ENCODE measurements at regions not wholly inside any gene's neighbourhood (a gene's known extent, or its start where the extent isn't known, plus 50 kb on each side); places are given as distances from the start of the nearest gene placed in this dataset.

DNA sequence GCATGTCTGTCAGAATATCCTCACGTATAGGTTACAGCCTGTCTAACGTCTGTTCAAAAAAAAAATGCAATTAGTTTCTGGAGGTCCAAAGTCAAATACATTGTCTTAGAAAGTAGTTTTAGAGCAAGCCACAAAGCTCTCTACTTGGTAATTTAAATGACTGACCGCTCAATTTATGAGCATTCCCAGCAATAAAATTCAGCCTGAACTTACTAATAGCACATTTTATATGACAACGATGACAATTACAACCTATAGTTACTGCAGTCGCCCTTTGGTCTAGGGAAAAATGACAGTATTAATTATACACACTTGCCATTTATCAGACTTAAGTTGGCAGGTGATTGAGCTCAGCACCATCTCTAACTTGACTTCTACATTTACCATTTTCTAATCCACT is 425.8 kb upstream of the STEAP1 start:
- DNase-seq (ENCODE audit: low spot score in 2 of 2): no peak
- no peak for ATAC-seq (replicated peaks; ENCODE audit: extremely low read depth, poor library complexity, severe bottlenecking)
- no peak overlapping the region for H3K4me3 Mint-ChIP-seq
- H3K27ac Mint-ChIP-seq (ENCODE audit: low read depth): no peak overlapping the region
- H3K36me3 Mint-ChIP-seq (ENCODE audit: insufficient read depth): no peaks in the 10 kb centered on the region
- H3K27me3 Mint-ChIP-seq: no peaks in the 10 kb centered on the region
- peaks cover 3% of the 10 kb centered on the region for H3K9me3 Mint-ChIP-seq
- H3K4me1 Mint-ChIP-seq: no peaks in the 10 kb centered on the region

DNA sequence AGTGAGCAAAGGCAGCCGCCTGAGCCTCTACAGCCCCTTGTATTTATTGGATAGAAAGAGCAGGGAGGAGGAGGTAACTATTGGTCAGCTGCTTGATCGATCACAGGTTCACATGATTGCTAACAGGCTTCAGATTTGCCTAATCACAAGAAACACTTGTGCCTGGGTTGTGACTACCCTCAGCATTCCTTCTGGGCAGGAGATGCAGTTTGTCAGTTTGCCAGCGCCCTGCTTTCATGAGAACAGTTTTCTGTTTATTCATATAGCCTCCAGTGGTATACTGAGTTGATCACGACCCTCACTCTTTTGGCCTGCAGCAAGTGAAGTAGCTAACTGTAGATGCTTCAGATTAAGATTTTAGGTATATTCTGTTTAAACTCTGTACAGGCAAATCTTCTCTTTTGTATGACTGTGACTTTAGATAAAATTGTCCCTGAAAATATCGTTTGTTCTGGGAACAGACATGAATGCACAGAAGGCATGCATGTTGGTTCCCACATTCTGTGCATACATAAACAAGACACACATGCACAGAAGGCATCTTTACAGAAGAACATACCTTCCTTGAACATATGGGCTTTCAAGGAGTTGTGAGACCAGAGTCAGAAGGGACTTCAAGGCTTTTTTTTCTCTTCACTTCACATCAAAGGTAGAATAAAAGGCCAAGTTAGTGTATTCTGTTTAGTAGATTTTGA is 422.4 kb upstream of the STEAP1 start:
- Mint-ChIP-seq H3K4me3 (no peak overlapping the region), H3K27me3 (no peaks in the 10 kb centered on the region), H3K4me1 (no peaks in the 10 kb centered on the region), H3K36me3 (ENCODE audit: insufficient read depth) (no peaks in the 10 kb centered on the region), H3K9me3 (peaks cover 6% of the 10 kb centered on the region), H3K27ac (ENCODE audit: low read depth) (no peak overlapping the region)
- no peak for ATAC-seq (replicated peaks; ENCODE audit: extremely low read depth, poor library complexity, severe bottlenecking)
- DNase-seq (ENCODE audit: low spot score in 2 of 2): no peak

DNA sequence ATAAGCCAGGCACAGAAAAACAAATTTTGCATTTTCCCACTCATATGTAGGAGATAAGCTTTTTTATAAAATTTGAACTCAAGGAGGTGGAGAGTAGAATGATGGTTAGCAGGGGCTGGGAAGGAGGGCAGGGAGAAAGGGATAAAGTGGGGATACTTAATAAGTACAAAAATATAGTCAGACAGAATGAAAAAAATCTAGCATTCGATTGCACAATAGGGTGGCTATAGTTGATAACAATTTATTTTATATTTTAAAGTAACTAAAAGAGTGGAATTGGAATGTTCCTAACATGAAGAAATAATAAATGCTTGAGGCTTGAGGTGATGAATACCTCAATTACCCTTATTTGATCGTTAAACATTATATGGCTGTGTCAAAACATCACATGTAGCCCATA is 415.7 kb upstream of the STEAP1 start:
- no peak overlapping the region for H3K27ac Mint-ChIP-seq (ENCODE audit: low read depth)
- no peak for DNase-seq (ENCODE audit: low spot score in 2 of 2)
- no peak overlapping the region for H3K4me3 Mint-ChIP-seq
- H3K27me3 Mint-ChIP-seq: no peaks in the 10 kb centered on the region
- no peak for ATAC-seq (replicated peaks; ENCODE audit: extremely low read depth, poor library complexity, severe bottlenecking)
- H3K9me3 Mint-ChIP-seq: peaks cover 1% of the 10 kb centered on the region
- H3K4me1 Mint-ChIP-seq: no peaks in the 10 kb centered on the region
- H3K36me3 Mint-ChIP-seq (ENCODE audit: insufficient read depth): no peaks in the 10 kb centered on the region

DNA sequence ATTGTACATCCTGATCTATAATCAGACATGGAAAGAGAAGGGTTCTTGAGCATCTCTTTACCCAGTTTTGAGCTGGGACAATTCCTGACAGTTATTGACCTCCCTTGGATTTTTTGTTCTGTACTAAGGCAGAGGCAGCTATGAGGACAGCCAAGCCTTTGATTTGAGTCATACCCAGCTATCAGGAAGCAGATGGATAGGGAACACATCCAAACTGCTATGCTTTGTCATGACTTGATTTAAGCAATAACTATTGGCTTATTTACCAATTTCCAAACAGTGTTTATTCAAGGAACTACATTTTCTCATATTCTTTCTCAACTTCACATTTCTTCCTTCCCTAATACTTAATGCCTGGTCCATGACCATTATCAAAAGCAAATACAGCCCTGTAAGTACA is 396.4 kb upstream of the STEAP1 start:
- Mint-ChIP-seq H3K9me3 (peaks cover 13% of the 10 kb centered on the region), H3K27me3 (no peaks in the 10 kb centered on the region), H3K36me3 (ENCODE audit: insufficient read depth) (no peaks in the 10 kb centered on the region), H3K4me3 (no peak overlapping the region), H3K4me1 (no peaks in the 10 kb centered on the region), H3K27ac (ENCODE audit: low read depth) (no peak overlapping the region)
- no peak for DNase-seq (ENCODE audit: low spot score in 2 of 2)
- no peak for ATAC-seq (replicated peaks; ENCODE audit: extremely low read depth, poor library complexity, severe bottlenecking)

DNA sequence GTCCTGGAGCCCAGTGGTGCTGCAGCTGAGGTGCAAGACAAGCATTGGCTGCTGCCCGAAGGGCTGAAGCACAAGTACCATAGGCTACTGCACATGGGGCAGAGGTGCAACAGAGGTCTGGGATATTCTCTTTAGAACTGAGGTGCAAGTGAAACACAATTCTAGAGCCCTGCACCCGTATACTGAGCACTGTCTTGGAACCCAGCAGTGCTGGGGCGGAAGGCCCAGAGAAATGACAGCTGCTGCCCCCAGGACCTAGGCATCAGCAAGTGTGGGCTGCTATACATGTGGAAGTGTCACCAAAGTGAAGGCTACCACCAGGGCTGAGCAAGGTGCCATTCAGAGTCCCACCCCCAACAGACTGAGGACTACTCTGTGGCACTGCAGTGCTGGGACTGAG is 393.6 kb upstream of the STEAP1 start:
- Mint-ChIP-seq H3K36me3 (ENCODE audit: insufficient read depth) (no peaks in the 10 kb centered on the region), H3K9me3 (peaks cover 13% of the 10 kb centered on the region), H3K27me3 (no peaks in the 10 kb centered on the region), H3K4me3 (no peak overlapping the region), H3K4me1 (no peaks in the 10 kb centered on the region), H3K27ac (ENCODE audit: low read depth) (no peak overlapping the region)
- DNase-seq (ENCODE audit: low spot score in 2 of 2): no peak
- no peak for ATAC-seq (replicated peaks; ENCODE audit: extremely low read depth, poor library complexity, severe bottlenecking)

DNA sequence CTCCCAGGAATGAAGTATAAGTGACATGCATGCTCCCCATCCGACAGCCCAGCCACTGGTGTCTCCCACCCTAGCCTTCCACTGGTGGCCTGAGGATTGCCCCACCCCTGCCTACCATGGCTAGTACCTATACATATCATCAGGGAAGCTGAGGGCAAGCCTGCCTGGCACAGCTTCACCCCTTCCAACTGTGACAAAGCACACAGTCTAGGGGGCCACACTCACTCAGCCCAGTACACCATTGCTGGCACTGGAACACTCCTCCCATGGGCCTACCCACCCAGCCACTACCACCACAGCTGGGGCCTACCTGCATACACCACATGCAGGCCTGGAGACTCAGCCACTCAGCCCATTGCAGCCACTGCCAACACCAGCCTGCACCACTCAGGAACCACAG is 393.1 kb upstream of the STEAP1 start:
- H3K4me1 Mint-ChIP-seq: no peaks in the 10 kb centered on the region
- H3K9me3 Mint-ChIP-seq: peaks cover 13% of the 10 kb centered on the region
- H3K27me3 Mint-ChIP-seq: no peaks in the 10 kb centered on the region
- H3K27ac Mint-ChIP-seq (ENCODE audit: low read depth): no peak overlapping the region
- DNase-seq (ENCODE audit: low spot score in 2 of 2): no peak
- H3K36me3 Mint-ChIP-seq (ENCODE audit: insufficient read depth): no peaks in the 10 kb centered on the region
- peak; percentile 14 for ATAC-seq (replicated peaks; ENCODE audit: extremely low read depth, poor library complexity, severe bottlenecking)
- no peak overlapping the region for H3K4me3 Mint-ChIP-seq

DNA sequence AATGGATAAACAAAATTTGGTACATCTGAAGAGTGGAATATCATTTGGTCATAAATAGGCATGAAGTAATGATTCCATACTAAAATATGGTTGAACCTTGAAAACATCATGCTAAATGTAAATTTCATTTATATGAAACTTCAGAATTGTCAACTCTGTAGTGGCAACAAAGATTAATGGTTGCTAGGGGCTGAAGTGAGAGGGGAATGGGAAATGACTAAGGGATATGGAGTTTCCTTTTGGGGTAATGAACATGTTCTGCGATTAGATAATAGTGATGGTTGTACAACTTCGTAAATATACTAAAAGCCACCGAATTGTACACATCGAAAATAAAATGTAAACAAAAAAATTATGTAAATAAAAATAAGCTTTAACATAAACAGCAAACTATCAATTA is 384.1 kb upstream of the STEAP1 start:
- H3K4me1 Mint-ChIP-seq: no peaks in the 10 kb centered on the region
- DNase-seq (ENCODE audit: low spot score in 2 of 2): no peak
- no peaks in the 10 kb centered on the region for H3K27me3 Mint-ChIP-seq
- no peak overlapping the region for H3K27ac Mint-ChIP-seq (ENCODE audit: low read depth)
- H3K9me3 Mint-ChIP-seq: peaks cover 5% of the 10 kb centered on the region
- no peak for ATAC-seq (replicated peaks; ENCODE audit: extremely low read depth, poor library complexity, severe bottlenecking)
- H3K4me3 Mint-ChIP-seq: no peak overlapping the region
- H3K36me3 Mint-ChIP-seq (ENCODE audit: insufficient read depth): no peaks in the 10 kb centered on the region

DNA sequence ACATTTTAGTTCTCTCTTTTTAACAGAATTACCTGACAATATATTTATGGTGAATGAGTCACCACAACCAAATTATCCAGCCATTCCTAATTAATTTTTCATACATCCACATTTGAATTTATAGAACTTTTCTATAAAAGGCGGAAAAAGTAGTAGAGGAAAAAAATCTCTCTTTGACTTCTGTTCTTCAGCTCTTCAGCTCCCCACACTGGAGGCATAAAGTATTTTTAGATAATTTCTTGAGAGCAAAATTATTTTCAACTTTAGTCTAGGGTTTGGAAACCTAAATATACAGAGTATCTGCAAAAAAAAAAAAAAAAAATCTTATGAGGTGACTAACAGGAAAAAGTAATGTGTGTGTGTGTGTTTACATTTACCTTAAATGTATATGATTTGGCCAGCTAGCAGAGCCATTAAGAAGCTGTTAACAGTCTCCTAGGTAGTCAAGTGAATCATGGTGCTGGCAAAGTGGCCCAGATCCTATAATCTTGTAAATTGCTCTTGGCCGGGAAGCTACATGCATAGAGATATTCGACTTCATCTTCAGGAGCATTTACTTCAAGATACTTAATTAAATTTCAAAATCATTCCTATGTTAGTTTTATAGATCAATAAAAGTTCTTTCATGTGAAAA is 383.1 kb upstream of the STEAP1 start:
- H3K27ac Mint-ChIP-seq (ENCODE audit: low read depth): no peak overlapping the region
- ATAC-seq (replicated peaks; ENCODE audit: extremely low read depth, poor library complexity, severe bottlenecking): no peak

DNA sequence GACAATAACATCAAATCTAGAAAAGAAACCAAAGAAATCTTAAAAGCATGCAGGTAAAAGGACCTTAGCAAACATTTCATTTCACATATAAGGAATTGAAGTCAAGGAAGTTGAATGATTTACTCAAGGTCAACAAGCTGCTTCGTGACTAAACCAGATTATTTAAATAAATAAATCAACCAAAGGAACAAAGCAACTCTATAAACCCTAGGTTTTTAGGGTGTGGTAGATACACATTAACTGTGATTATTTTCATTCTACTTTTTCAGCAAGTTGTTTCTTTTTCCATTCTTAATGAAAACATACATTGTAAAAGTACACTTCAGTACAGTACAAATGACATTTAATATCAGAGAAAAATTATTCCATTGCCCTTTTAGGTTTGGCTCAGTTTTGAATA is 382.0 kb upstream of the STEAP1 start:
- no peaks in the 10 kb centered on the region for H3K4me1 Mint-ChIP-seq

More for the DNA sequence above, 383.1 kb upstream of the STEAP1 start:
- no peaks in the 10 kb centered on the region for H3K36me3 Mint-ChIP-seq (ENCODE audit: insufficient read depth)
- H3K4me1 Mint-ChIP-seq: no peaks in the 10 kb centered on the region
- H3K27me3 Mint-ChIP-seq: no peaks in the 10 kb centered on the region
- DNase-seq (ENCODE audit: low spot score in 2 of 2): no peak
- no peak overlapping the region for H3K4me3 Mint-ChIP-seq
- peaks cover 5% of the 10 kb centered on the region for H3K9me3 Mint-ChIP-seq

DNA sequence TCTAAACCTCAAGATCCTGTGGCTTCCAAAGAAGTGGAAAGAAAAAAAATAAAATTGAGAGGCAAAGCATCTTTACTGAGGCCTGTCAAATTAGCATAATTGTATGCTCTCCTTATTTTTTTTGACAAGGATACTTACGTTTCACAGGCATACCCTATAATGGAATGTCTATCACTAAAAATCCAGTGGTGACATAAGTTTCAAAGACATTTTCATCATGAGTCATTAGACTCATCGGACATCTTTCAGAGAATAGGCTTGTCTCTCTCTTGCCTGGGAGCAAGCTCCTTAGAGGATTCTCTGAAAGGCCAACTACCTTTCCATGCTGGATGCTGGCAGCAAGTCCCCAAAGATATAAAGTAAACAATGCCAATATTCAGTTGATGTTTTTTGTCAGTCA is 380.7 kb upstream of the STEAP1 start:
- no peak for DNase-seq (ENCODE audit: low spot score in 2 of 2)

More for the DNA sequence above, 382.0 kb upstream of the STEAP1 start:
- H3K36me3 Mint-ChIP-seq (ENCODE audit: insufficient read depth): no peaks in the 10 kb centered on the region
- peaks cover 11% of the 10 kb centered on the region for H3K9me3 Mint-ChIP-seq
- ATAC-seq (replicated peaks; ENCODE audit: extremely low read depth, poor library complexity, severe bottlenecking): no peak
- DNase-seq (ENCODE audit: low spot score in 2 of 2): no peak
- H3K4me3 Mint-ChIP-seq: no peak overlapping the region
- H3K27me3 Mint-ChIP-seq: no peaks in the 10 kb centered on the region
- H3K27ac Mint-ChIP-seq (ENCODE audit: low read depth): no peak overlapping the region

DNA sequence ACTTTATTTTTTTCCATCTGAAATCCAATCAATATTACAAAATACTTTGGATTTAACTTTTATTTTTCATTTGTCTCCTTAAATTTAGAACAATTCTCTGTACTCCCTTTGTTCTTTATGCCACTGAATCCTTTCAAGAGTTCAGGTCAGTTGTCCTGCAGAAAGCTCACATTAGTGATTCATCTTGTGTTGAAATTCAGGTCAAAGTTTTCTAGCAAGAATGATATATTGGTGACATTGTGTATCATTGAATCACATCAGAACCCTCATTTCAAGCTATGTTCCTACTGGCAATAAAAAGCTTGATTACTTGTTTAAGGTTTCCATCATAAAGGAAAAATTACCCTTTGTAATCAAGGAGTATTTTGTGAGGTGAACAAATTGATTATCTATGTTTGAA is 378.8 kb upstream of the STEAP1 start:
- no peaks in the 10 kb centered on the region for H3K27me3 Mint-ChIP-seq
- no peaks in the 10 kb centered on the region for H3K36me3 Mint-ChIP-seq (ENCODE audit: insufficient read depth)
- no peak overlapping the region for H3K4me3 Mint-ChIP-seq
- DNase-seq (ENCODE audit: low spot score in 2 of 2) (no peak), ATAC-seq (replicated peaks; ENCODE audit: extremely low read depth, poor library complexity, severe bottlenecking) (no peak)
- peaks cover 16% of the 10 kb centered on the region for H3K9me3 Mint-ChIP-seq
- H3K27ac Mint-ChIP-seq (ENCODE audit: low read depth): no peak overlapping the region
- H3K4me1 Mint-ChIP-seq: no peaks in the 10 kb centered on the region

More for the DNA sequence above, 380.7 kb upstream of the STEAP1 start:
- no peaks in the 10 kb centered on the region for H3K4me1 Mint-ChIP-seq
- no peaks in the 10 kb centered on the region for H3K27me3 Mint-ChIP-seq
- H3K9me3 Mint-ChIP-seq: peaks cover 11% of the 10 kb centered on the region
- no peaks in the 10 kb centered on the region for H3K36me3 Mint-ChIP-seq (ENCODE audit: insufficient read depth)
- ATAC-seq (replicated peaks; ENCODE audit: extremely low read depth, poor library complexity, severe bottlenecking): no peak
- H3K4me3 Mint-ChIP-seq: no peak overlapping the region
- H3K27ac Mint-ChIP-seq (ENCODE audit: low read depth): no peak overlapping the region

DNA sequence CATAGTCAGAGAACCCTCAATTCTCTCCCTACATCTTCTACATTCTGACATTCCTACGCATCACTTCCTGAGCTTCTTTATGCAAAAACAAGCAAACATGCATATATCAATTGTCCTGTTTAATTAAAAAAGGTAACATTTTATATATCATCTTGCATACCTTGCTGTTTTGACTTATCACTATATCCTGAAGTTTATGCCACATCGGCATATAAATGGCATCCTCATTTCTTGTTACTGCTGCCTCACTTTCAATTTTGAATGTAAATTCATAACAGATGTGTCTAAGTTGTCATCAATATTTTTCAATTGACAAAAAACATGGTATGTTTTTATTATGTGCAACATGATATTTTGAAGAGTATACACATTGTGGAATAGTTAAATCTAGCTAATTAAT is 377.3 kb upstream of the STEAP1 start:
- Mint-ChIP-seq H3K4me1 (no peaks in the 10 kb centered on the region), H3K36me3 (ENCODE audit: insufficient read depth) (no peaks in the 10 kb centered on the region), H3K27me3 (no peaks in the 10 kb centered on the region), H3K27ac (ENCODE audit: low read depth) (no peak overlapping the region), H3K9me3 (peaks cover 16% of the 10 kb centered on the region), H3K4me3 (no peak overlapping the region)
- ATAC-seq (replicated peaks; ENCODE audit: extremely low read depth, poor library complexity, severe bottlenecking): no peak
- DNase-seq (ENCODE audit: low spot score in 2 of 2): no peak

DNA sequence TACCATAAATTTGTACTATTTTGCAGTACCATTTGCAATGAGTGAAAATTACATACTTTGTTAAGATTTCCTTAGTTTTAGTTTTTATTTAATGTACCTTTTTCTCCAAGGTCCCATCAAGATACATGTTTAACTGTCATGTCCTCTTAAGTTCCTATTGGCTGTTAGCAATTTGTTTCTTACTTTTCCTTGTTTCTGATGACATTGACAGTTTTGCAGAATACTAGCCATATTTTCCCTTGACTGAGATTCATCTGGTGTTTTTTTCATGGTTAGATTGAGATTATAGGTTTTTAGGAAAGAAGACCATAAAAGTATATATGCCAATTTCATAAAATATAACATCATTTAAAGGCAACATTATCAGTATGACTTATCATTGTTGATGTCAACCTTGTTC is 376.8 kb upstream of the STEAP1 start:
- DNase-seq (ENCODE audit: low spot score in 2 of 2): no peak
- Mint-ChIP-seq H3K36me3 (ENCODE audit: insufficient read depth) (no peaks in the 10 kb centered on the region), H3K4me1 (no peaks in the 10 kb centered on the region), H3K27ac (ENCODE audit: low read depth) (no peak overlapping the region), H3K9me3 (peaks cover 16% of the 10 kb centered on the region), H3K4me3 (no peak overlapping the region), H3K27me3 (no peaks in the 10 kb centered on the region)
- no peak for ATAC-seq (replicated peaks; ENCODE audit: extremely low read depth, poor library complexity, severe bottlenecking)

All from central memory CD8-positive, alpha-beta T cell (primary cell).